Raji (cell line): ENCODE measurements at regions not wholly inside any gene's neighbourhood (a gene's known extent, or its start where the extent isn't known, plus 50 kb on each side); places are given as distances from the start of the nearest gene placed in this dataset.

ENCODE experiments used
- POLR2A ChIP-seq: IDR thresholded peaks from 2 replicates; pipeline ENCODE4 v1.6.1; 2011; ENCODE audit warnings: low read depth, low read length, control low read depth; ENCODE audit not compliant: insufficient read depth

DNA sequence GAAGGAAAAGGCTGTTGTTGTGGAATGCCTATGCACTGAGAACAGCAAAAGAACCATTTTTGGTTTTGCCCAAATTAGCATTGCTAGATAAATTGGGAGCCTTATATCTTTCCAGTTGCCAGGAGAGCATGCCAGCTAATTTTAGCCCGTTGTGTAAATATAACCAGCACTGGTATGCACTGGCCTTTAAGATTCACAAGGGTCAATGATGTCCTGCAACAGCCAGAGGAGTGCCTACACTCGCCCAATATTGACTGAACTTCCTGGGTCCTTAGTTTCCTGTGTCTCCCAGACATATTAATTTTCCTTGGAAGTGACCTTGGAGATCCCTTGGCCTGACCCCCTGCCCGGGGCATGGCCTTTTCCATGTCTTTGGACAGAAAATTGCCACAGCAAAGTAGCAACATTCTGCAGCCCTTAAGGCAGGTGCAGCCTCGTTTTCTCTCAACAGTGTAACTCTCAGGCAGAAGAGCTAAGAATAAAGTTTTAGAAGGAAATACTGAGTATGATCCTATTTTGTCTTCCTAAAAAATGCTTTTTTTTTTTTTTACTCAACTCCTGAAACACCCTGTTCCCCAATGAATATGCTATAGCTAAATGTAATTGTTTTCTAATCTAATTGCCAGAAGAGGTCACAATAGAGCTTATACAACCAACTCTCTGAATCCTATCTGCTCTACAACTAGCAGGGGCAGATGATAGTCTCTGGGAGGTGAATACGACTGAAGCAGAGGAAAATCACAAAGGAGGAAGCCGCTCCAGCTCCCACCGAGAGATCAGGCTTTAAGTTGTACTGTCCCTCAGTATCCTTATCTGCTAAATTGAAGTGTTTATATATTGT lies 131.9 kb upstream of the PCGF5 start:
- no peak for TF ChIP-seq POLR2A

DNA sequence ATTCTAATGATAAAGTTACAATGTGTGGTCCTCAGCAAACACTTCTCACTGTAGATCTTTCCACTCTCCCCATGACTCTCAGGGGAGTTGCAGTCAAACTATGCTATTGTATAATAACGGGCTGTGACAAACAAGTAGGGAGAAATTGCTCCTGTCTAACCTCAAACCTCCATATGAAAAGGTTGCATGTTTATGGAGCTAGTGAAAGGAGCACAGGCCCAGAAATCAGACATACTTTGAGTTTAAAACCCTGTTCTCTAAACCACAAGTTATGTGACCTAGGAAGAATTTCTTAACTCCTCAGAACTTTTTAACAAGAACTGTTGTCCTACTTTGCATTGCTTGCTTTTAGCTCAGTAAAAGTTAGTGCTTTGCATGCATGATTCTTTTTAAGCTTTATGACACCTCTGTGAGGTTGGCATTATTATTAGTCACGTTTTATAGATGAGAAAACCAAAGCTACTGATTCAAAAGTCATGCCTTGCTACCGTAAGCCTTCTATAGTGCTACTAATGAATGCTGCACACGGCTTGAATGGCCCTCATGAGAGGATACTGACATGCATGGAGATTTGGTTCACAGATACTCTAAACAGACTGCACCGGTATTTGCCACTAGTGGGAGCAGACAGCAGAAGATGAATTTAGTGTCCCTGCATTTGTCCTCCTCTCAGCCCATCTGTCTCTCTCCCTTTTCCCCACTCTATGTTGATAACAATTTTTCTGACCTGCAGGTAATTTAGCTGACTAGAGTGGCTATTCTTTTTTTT lies 129.5 kb upstream of the PCGF5 start:
- TF ChIP-seq POLR2A, result no peak

DNA sequence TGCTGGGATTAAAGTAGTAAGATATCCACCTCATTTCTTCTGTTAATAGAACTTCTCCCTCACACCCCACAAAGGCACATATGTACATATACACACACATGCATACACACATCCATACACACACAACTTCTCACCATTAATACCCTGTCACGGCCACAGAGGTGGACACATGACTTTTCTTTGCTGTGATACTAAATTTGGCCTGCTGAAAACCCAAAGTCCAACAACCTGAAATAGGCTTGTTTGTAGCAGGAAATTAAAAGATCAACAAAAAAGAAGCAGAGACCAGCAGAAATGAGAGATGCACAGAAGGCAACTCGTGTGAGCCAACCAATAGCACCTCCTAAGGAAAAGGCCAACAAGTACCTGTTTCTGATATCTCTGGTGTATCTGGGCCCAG lies 128.7 kb upstream of the PCGF5 start:
- no peak for TF ChIP-seq POLR2A

DNA sequence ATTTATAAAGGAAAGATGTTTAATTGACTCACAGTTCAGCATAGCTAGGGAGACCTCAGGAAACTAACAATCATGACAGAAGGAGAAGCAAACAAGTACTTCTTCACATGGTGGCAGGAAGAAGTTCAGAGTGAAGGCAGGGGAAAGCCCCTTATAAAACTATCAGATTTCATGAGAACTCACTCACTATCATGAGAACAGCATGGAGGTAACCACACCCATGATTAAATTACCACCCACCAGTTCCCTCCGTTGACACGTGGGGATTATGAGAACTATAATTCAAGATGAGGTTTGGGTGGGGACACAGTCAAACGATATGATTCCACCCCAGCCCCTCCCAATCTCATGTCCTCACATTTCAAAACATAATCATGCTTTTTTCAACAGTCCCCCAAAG lies 124.2 kb upstream of the PCGF5 start:
- TF ChIP-seq POLR2A, result no peak

DNA sequence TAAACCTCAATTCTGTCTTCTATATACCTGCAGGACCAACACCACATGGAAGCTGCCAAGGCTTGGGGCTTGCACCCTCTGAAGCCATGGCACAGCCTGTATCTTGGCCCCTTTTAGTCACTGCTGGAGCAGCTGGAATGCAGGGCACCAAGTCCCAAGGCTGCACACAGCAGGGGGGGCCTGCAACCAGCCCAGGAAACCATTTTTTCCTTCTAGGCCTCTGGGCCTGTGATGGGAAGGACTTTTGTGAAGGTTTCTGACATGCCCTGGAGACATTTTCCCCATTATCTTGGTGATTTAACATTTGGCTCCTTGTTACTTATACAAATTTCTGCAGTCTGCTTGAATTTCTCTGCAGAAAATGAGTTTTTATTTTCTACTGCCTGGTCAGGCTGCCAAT lies 123.2 kb upstream of the PCGF5 start:
- TF ChIP-seq POLR2A, result no peak

DNA sequence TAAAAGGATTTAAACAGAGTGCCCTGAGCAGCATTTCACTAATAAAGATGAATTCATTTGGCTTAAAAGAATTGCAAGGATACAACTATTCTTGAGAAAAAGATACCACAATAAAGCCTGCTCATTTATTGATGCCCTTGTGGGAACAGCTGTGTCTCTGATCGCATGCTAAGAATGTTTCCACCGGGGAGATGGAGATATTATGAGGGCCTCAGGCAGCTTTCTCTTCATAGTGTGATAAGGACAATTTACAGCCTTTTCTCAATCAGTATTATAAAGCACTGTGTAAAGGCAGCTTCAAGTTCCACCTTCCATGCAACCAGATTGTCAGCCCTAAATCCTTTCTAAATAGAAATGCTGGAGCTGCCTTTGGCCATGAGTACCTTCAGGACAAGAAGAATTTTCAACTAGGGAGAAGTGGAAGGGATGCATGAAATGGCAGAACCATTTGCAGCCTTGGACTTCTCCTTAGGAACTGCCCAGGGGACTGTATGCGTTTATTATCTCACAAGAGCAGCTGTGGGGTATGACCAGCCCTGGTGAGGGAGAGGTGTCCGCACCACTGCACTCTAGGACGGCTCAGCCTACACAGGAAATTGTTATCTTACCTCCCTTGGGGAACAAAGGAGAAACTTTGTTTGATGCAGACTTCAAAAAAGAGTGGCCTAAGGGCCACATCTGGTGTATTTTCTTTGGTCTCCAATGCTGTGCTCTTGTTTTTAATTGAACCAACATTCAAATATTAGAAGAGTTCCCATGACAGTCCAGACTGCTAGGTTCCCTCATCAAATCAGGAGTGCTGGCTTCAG lies 116.9 kb upstream of the PCGF5 start:
- TF ChIP-seq POLR2A, result no peak

DNA sequence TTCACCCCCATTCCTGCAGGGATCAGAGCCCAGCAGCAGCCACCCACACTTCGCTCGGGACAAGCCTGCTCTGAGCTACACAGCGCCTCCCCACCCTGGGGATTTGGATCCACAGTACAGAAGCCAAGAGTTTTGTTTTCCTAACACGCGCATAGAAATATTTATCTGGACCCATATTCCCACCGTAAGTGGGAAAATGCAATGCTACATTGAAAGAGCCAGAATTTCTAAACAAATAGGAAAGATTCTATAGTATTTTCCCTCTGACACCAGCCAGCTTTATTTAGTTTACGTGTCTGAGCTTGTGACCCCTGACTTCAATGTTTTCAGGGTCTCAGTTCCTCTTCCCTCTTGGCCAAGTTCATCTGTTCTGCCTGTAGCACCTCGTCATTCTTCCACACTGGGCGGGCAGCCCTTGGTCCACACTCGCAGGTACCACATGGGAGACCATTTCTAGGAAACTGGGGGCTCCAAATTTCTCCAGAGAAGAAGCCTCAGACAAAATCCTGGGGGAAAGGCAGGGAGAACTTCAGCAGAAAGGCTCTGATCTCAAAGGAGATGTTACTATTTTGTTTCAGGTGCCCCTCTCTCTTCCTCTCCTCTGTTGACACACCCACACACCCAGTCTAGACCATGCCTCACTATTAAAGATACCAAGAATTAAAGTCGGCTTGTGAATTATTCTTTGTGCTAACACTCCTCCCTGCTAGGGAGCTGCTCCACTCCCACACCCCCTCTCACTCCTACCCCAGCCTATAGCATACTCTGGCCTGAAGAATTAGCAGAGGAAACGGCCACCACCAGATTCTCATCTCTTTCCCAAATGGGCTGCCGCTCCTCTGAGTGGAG lies 116.0 kb upstream of the PCGF5 start:
- no peak for TF ChIP-seq POLR2A

DNA sequence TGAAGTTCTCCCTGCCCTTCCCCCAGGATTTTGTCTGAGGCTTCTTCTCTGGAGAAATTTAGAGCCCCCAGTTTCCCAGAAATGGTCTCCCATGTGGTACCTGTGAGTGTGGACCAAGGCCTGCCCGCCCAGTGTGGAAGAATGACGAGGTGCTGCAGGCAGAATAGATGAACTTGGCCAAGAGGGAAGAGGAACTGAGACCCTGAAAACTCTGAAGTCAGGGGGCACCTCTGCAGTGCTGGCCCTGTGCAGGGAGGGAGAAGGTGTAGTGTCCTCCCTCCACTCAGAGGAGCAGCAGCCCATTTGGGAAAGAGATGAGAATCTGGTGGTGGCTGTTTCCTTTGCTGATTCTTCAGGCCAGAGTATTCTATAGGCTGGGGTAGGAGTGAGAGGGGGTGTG lies 115.2 kb upstream of the PCGF5 start:
- TF ChIP-seq POLR2A, result no peak

DNA sequence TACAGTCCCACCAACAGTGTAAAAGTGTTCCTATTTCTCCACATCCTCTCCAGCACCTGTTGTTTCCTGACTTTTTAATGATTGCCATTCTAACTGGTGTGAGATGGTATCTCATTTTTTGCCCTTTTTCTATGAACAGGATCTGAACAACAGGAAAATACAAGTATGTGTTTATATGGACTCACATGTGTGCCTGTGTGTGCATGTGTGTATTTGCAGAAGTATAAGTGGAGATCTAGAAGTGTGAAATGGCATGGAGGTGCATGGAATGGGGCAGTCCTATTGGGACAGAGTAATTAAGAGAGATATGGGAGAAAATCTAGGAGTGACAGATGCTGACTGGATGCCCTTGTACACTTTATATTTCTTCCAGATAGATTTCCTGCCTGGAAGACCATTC lies 111.6 kb upstream of the PCGF5 start:
- no peak for TF ChIP-seq POLR2A

DNA sequence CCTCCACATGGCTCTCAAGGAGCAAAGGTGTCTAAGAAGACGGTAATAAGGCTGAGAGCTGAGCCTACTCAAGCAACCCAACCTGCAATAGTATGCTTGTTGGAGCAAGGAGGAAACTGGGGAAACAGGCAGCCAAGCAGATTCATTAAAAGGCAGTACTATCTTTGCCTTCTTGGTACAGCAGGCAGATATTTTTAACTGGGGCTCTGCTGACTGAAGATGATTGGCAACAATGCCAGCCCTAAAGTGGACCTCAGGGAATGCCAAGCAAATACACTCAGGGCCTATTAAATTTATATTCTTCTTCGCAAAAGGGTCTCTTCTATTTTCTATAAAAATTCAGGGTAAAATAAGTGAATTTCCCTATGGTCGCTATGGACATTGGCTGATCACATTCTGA lies 109.4 kb upstream of the PCGF5 start:
- TF ChIP-seq POLR2A, result no peak

DNA sequence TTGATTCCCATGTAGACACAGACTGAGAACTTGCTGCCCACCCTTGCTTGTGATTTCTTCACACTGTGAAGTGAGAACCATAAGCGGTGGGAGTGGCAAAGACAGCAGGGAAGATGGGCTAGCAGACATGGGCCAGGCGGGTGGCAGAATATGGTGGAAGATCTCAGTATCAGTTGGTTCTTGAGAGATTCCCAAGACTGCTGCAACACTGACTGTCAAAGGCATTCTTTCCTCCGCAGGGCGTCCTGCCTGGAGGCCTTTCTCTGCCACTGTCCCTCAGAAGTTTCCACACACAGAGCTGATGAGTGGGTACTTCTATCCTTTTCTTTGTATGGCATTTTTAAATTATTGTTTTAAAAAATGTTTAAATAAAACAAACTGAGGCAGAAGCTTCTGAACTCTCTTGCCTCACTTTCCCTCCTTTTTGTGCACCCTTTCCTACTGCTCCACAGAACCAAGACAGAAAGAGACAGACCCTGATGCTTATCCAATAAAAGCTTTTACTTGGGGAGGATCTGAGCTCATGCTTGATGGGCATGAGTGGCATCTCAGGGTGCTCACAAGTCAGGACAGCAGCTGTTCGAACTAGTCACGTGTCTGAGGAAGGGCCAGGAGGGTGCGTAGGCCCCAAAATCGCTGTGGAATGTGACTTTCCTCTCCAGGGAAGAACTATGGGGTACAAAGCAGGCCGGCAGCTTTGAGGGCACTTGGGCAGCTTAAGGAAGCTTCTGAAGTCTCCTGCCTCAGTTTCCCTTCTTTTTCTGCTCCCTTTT lies 104.7 kb upstream of the PCGF5 start:
- TF ChIP-seq POLR2A, result no peak

DNA sequence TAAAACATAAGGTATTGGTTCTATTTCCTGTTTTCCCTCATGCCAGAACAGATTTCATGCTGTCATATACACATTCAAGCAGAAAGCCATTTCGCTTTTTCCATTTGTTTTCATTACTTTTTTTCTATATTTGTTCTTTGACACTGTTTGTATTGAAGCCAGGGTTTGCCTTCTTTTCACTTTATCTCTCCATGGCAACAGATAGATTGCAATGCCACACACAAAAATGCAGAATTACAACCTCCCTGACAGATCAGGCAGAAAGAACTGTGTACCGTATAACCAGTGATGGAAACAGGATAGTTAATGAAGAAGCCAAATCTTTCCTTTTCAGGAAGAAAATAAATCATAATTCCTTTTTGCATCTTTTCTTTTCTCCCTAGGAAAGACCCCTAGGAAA lies 103.0 kb upstream of the PCGF5 start:
- no peak for TF ChIP-seq POLR2A

DNA sequence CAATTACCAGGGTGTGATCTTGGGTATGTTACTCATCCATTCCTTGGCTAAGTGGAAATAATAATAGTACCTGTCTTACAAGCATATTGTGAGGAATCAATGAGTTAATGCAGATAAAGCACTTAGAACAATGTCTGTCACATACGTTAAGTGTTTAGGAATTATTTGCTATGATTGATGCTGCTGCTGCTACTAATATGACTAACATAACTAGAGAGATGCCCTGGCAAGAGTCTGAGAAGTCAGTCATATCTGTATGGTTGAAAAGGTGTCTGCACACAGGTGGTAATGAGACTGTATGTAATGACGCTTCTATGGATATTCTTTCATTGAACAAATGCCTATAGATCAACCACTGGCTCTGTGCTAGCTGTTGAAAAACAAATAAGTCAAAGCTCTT lies 100.1 kb upstream of the PCGF5 start:
- TF ChIP-seq POLR2A, result no peak

DNA sequence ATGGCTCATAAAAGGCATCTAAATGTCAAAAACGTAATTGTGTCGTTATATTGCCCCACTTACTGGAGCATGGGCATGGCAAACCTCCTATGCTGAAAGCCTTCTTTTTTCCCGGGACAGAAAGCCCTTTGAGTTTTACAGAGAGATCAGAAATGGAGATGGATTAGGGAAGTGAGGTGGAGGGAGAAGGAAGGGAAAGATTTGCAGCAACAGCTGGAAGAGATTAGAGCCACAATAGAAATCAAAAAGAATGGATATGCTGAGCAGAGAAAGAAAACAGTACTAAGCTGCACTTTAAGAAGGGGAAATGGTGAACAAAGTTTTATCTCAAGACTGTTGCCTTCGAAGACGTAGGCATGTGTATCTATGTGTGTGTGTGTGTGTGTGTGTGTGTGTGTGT lies 97.2 kb upstream of the PCGF5 start:
- TF ChIP-seq POLR2A, result no peak
